GDM1 (cell line): ENCODE measurements at regions not wholly inside any gene's neighbourhood (a gene's known extent, or its start where the extent isn't known, plus 50 kb on each side); places are given as distances from the start of the nearest gene placed in this dataset.

ENCODE experiments used
- DNase-seq: peaks from one replicate; lab custom pipeline; 2025; lab: John Stamatoyannopoulos, UW

DNA sequence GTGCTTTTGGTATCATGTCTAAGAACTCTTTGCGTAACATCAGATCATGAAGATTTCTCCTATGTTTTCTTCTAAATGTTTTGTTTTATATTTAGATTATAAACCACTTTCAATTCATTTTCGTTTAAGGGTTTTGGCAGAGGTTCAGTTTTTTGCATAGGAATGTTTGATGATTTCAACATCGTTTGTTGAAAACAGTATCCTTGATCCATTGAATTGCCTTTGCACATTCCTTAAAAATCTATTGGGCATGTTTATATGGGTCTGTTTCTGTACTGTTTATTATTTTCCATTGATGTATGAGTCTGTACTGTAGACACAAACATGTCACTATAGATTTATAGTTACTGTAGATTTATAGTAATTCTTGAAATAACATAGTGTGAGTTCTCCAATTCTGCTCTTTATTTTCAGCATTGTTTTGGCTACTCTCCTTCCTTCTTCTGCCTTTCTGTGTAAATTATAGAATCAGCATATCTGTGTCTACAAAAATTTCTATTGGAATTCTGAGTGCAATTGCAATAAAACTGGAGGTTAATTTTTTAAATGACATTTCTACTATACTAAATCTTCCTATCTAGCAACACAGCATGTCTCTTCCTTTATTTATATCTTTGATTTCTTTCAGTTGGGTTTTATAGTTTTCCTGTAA lies 374.0 kb downstream of the SV2B start:
- DNase-seq, result no peak

DNA sequence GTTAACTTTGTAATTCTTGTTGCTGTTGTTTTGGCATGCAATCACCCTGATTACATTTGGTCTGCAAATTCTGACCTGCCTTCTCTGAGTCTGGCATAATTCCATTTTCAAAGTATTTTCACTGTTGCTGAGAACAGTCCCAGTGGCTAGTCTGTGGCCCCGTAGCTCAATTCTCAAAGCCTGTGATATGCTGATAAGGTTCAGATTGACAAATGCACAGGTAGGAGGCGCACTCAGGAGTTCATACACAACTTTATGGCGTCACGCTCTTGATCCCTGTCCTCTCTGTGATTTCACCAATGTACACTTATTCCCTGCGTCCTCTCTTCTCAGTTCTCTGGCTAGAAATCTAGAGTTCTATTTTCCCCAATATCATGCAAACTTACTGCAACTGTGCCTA lies 376.6 kb upstream of the SLCO3A1 start:
- no peak for DNase-seq

DNA sequence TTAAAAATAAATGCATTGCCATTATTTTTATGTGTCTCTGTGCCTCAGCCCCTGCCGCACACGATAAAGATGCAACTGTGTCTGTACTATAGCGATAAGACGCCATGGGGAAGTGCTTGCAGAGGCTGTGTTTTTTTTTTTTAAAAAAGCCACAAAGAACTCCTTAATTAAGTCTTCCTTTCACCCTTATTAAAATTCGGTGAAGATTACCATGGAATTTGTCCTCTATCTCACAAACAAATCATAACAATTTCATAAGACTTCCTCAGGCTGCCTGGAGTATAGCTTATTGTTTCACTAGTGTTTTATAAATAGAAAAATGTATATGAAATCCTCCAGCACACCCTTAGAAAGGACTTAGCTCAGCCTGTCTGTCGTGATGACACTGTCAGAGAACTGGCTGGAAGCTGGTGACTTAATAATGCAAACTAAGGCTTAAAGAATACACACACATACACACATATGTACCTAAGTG lies 374.8 kb upstream of the SLCO3A1 start:
- peak; percentile 68 for DNase-seq

DNA sequence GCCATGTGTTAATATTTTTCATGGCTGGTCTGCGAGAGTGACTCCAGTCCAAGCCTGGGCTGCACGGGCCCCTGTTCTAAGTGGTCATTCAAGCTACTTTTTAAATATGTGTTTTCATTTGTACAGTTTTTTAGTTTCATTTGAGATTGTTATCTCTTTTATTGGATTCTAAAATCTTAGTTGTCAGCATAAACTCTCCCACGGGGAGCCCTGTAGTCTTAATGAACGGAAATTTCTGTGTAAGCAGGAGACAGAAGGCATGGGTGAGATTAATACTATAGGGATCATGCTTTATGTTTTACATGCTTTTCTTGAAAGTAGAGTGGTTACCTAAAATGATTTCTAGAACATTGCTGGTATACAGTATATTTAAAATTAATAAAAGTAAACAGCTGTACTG lies 373.1 kb upstream of the SLCO3A1 start:
- no peak for DNase-seq

DNA sequence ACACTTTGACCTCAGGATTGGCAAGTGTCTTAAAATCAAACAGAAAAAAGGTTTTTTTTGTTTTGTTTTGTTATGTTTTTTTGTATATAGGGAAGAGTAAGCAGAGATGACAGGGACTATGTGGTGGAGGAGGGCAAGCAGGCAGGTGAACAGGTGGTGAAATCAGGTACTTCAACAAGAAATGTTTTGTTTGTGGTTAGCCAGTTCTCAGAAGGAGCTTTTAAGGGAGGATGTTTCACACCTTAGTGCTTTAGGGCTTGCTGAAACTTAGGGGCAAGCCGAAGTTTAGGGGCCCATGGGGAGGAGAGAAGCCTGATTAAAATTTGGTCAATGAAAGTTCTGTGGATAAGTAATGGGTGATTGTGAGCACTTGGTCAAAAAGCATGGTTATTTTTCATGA lies 370.7 kb upstream of the SLCO3A1 start:
- no peak for DNase-seq

DNA sequence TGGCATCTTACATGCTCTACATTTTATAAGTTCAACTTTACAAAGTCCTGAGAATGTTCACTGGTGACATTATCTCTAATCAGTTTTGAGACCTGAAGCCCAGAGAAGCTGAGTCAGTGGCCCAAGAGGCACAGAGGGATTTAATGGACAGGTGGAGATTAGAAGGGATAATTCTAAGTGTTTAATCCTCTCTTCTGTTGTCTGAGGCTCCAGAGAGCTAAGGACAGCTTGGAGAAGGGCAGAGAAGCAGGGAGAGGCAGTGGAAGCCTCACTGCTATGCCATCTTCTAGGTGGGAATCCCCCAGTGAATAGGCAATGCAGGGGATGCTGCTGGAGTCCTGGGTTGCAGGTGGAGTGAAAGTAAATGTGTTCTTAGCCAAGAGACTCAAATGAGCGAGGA lies 369.4 kb upstream of the SLCO3A1 start:
- DNase-seq, result no peak

DNA sequence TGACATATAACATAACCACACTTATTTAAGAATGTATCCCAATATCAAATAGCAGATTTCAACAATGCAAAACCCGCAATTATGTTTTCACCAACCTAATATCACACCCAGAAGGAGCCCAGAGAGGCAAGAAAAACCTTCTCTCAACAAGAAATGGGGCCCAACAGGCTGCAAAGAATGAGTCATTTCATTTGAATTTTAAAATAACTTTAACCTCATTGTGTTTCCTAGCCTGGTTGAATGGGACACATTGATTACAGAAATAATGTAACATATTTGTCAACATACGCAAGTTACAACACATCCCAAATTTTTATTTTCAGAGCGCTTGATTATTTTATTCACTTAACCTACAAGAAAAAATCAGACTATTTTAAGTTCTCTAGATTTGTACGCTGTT lies 365.1 kb upstream of the SLCO3A1 start:
- no peak for DNase-seq

DNA sequence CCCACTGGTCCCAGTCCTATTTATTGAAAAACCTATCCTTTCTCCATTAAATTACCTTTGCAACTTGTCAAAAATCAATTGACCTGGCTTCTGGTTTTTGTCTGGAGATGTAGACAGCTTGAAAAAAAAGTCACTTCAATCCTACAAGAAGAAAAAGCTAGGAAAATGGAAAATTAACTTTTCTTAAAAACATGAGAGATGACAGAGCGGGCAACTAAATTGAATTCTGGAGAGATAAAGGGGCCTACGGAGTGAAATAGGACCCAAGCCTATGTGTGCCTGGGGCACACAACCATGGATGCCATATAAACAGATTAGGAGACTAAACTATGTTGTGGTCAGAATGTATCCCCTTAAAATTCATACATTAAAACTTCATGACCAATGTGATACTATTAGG lies 363.3 kb upstream of the SLCO3A1 start:
- no peak for DNase-seq

GRCh38 chr15:91491101-91491950 lies 362.2 kb upstream of the SLCO3A1 start:
- DNase-seq, result peak; percentile 11

DNA sequence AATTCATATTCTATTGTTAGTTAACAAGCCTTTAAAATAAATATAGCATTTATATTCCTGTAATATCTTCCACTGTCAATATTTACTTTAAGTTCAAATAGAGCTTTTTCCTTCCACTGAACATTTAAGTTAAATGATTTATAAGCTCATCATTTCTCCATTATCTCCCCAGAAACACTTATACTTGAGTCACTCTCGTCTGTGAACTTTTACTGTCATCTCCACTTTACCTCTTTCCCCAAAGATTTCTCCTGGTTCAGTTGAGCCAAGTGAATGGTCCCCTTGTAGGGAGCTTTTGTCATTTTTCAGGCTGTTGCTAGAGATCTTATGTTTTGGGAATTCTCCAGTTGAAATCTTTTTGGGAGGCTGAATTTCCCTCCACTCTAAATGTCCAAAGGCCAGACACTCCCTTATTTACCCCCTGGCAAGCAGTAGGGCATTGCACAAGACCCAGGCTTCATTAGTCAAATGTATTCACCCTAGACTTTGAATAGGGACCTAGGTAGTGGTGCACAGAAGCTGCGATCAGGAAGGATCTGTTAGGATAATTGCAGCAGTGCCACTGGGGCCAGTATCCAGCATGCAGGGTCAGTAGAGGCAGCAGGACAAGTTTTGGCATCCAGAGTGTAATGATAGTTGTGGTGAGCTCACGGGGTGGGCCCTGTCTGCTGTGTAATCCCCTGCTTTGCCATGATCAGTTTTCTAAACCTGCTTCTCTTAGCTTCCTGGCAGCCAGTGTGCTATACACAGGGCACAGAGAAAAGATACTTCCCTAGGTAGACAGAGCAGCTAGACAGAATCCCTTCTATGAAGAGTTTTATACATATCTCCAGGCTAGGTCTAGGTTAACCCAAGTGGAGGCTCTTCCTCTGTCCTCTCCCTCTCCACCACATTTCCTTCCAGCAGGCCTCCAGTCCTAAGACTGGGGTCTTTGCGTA lies 356.5 kb upstream of the SLCO3A1 start:
- DNase-seq, result no peak

GRCh38 chr15:91498046-91498748 lies 355.3 kb upstream of the SLCO3A1 start:
- no peak for DNase-seq

DNA sequence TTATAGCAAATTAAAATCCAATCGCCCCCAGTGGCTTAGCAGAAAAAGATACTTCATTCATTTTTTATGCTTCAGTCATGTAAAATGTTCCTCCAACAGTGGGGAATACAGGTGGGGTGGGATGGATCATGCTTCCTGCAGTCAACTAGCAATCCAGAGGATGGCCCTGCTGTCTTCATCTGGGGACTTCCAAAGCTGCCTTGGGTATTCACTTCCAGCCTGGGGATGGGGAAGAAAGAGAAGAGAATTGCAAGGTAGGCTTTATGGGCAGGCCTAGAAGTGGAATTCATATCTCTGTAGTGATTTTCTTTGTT lies 354.8 kb upstream of the SLCO3A1 start:
- no peak for DNase-seq

- no peak for DNase-seq
Measured at GRCh38 chr15:91499774-91500383, 353.6 kb upstream of the SLCO3A1 start.

- DNase-seq, result no peak
Measured at GRCh38 chr15:91508633-91509032, 344.9 kb upstream of the SLCO3A1 start.

GRCh38 chr15:91514147-91514546 lies 339.4 kb upstream of the SLCO3A1 start:
- no peak for DNase-seq

GRCh38 chr15:91515188-91515754 lies 338.2 kb upstream of the SLCO3A1 start:
- DNase-seq, result peak; percentile 20

DNA sequence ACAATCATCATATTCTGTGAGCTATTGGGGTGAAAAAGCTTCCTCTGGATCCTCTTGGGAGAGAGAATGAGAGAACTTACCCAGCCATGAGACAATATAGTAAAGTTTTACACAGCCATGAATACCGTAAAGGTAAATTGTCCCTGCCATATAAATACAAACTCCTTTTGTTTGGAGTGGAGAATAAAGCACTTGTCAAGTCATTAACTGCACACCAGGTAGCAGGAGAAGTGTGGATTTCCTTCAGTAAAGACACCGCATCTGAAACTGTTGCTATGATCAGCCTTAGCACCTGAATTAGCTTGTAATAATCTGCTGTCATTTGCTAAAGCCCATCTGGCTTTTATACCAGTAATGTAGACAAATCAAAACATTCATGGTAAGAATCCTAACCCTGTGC lies 336.6 kb upstream of the SLCO3A1 start:
- DNase-seq, result no peak

- DNase-seq, result peak; percentile 48
Measured at GRCh38 chr15:91517491-91518200, 335.9 kb upstream of the SLCO3A1 start.

DNA sequence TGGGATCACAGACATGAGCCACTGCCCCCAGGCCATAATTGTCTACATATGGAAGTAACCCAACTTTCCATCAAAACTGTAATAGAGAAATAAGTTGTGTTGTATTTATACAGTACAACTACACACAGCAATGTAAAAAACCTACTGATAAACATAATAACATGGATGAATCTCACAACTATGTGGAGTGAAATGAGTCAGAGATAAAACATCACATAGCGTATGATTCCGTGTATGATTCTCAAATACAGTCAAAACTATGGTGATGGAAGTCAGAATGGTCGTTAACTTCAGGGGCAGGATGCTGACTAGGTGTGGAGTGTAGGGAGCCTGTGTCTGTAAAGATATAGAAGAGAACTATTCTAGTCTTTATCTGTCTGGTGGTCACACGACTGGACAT lies 332.7 kb upstream of the SLCO3A1 start:
- no peak for DNase-seq

GRCh38 chr15:91521548-91521947 lies 332.0 kb upstream of the SLCO3A1 start:
- DNase-seq, result no peak
